ENCODE measurements at regions not wholly inside any gene's neighbourhood (a gene's known extent, or its start where the extent isn't known, plus 50 kb on each side); places are given as distances from the start of the nearest gene placed in this dataset.
"Not testable (repeated sequence)": the region's sequence is repeated elsewhere in the genome, so short reads cannot be mapped to it uniquely, and the experiment has no call there.

- no peak for DNase-seq (ENCODE audit: low read depth in 1 of 2, low spot score in 1 of 2)
Observed at GRCh38 chr4:189548484-189549125, 392.1 kb upstream of the FRG1 start.

GRCh38 chr4:189551931-189552670, 388.6 kb upstream of the FRG1 start:
- DNase-seq (ENCODE audit: low read depth in 1 of 2, low spot score in 1 of 2): not testable (repeated sequence)

- DNase-seq (ENCODE audit: low read depth in 1 of 2, low spot score in 1 of 2): not testable (repeated sequence)
Observed at GRCh38 chr4:189560605-189561004, 380.1 kb upstream of the FRG1 start.

- DNase-seq (ENCODE audit: low read depth in 1 of 2, low spot score in 1 of 2): not testable (repeated sequence)
Observed at GRCh38 chr4:189563751-189564150, 376.9 kb upstream of the FRG1 start.

GRCh38 chr4:189566271-189566670, 374.4 kb upstream of the FRG1 start:
- DNase-seq (ENCODE audit: low read depth in 1 of 2, low spot score in 1 of 2): not testable (repeated sequence)

GRCh38 chr4:189566900-189567299, 373.8 kb upstream of the FRG1 start:
- DNase-seq (ENCODE audit: low read depth in 1 of 2, low spot score in 1 of 2): not testable (repeated sequence)

GRCh38 chr4:189579645-189580044, 361.0 kb upstream of the FRG1 start:
- not testable (repeated sequence) for DNase-seq (ENCODE audit: low read depth in 1 of 2, low spot score in 1 of 2)

GRCh38 chr4:189586908-189587632, 353.6 kb upstream of the FRG1 start:
- DNase-seq (ENCODE audit: low read depth in 1 of 2, low spot score in 1 of 2): not testable (repeated sequence)

GRCh38 chr4:189589201-189589600, 351.5 kb upstream of the FRG1 start:
- not testable (repeated sequence) for DNase-seq (ENCODE audit: low read depth in 1 of 2, low spot score in 1 of 2)

- DNase-seq (ENCODE audit: low read depth in 1 of 2, low spot score in 1 of 2): no peak
Observed at GRCh38 chr4:189592890-189593289, 347.8 kb upstream of the FRG1 start.

- no peak for DNase-seq (ENCODE audit: low read depth in 1 of 2, low spot score in 1 of 2)
Observed at GRCh38 chr4:189597341-189597740, 343.3 kb upstream of the FRG1 start.

GRCh38 chr4:189600264-189600663, 340.4 kb upstream of the FRG1 start:
- no peak for DNase-seq (ENCODE audit: low read depth in 1 of 2, low spot score in 1 of 2)

- DNase-seq (ENCODE audit: low read depth in 1 of 2, low spot score in 1 of 2): no peak
Observed at GRCh38 chr4:189600718-189601435, 339.8 kb upstream of the FRG1 start.

- DNase-seq (ENCODE audit: low read depth in 1 of 2, low spot score in 1 of 2): not testable (repeated sequence)
Observed at GRCh38 chr4:189602827-189603226, 337.8 kb upstream of the FRG1 start.

- DNase-seq (ENCODE audit: low read depth in 1 of 2, low spot score in 1 of 2): not testable (repeated sequence)
Observed at GRCh38 chr4:189610571-189610970, 330.1 kb upstream of the FRG1 start.

GRCh38 chr4:189613207-189613606, 327.5 kb upstream of the FRG1 start:
- no peak for DNase-seq (ENCODE audit: low read depth in 1 of 2, low spot score in 1 of 2)

GRCh38 chr4:189615217-189615663, 325.4 kb upstream of the FRG1 start:
- DNase-seq (ENCODE audit: low read depth in 1 of 2, low spot score in 1 of 2): no peak

- not testable (repeated sequence) for DNase-seq (ENCODE audit: low read depth in 1 of 2, low spot score in 1 of 2)
Observed at GRCh38 chr4:189617741-189618140, 322.9 kb upstream of the FRG1 start.

GRCh38 chr4:189619441-189620250, 321.0 kb upstream of the FRG1 start:
- not testable (repeated sequence) for DNase-seq (ENCODE audit: low read depth in 1 of 2, low spot score in 1 of 2)

- not testable (repeated sequence) for DNase-seq (ENCODE audit: low read depth in 1 of 2, low spot score in 1 of 2)
Observed at GRCh38 chr4:189622574-189622973, 318.1 kb upstream of the FRG1 start.
